DND-41 (cell line): ENCODE measurements at regions not wholly inside any gene's neighbourhood (a gene's known extent, or its start where the extent isn't known, plus 50 kb on each side); places are given as distances from the start of the nearest gene placed in this dataset.
"Not testable (repeated sequence)": the region's sequence is repeated elsewhere in the genome, so short reads cannot be mapped to it uniquely, and the experiment has no call there.

ENCODE experiments used
- ATAC-seq: fragments of 200-7000 bp; cut with Tn5 transposase; 3 replicates; pipeline ENCODE4 v1.9.1; 2021; ENCODE audit warnings: low read depth; ENCODE audit not compliant: insufficient read depth
- DNase-seq: peaks from one replicate; pipeline ENCODE4 v3.0.0-alpha.2; 2020
- H2AFZ ChIP-seq: 2 replicates; pipeline ENCODE4 v1.6.0; 2012; ENCODE audit warnings: low read depth, low read length
- H3K27ac ChIP-seq: 2 replicates; pipeline ENCODE4 v1.5.1; 2012; ENCODE audit warnings: low read length, inconsistent platforms
- H3K27me3 ChIP-seq: fragments of 200-600 bp; sonication (generic); 2 replicates; pipeline ENCODE4 v1.6.0; 2012; ENCODE audit warnings: low read length, mild to moderate bottlenecking, inconsistent platforms; ENCODE audit not compliant: insufficient read depth, poor library complexity
- H3K36me3 ChIP-seq: 2 replicates; pipeline ENCODE4 v1.5.1; 2012; ENCODE audit warnings: low read length, inconsistent platforms; ENCODE audit not compliant: insufficient read depth
- H3K4me1 ChIP-seq: 2 replicates; pipeline ENCODE4 v1.5.1; 2012; ENCODE audit warnings: mild to moderate bottlenecking, low read length; ENCODE audit not compliant: insufficient read depth
- H3K4me2 ChIP-seq: 2 replicates; pipeline ENCODE4 v1.6.0; 2012; ENCODE audit warnings: mild to moderate bottlenecking, moderate library complexity, low read length, inconsistent platforms; ENCODE audit not compliant: insufficient read depth
- H3K4me3 ChIP-seq, 2 experiments: fragments of 200-600 bp in 1 of 2; shearing (Covaris generic) in 1 of 2; 2 replicates each; pipeline ENCODE4 v1.5.1; 2012 to 2016; ENCODE audit warnings: inconsistent platforms in 2 of 2, low read length in 2 of 2, mild to moderate bottlenecking in 2 of 2, low read depth in 1 of 2, moderate library complexity in 1 of 2
- H3K79me2 ChIP-seq: 2 replicates; pipeline ENCODE4 v1.6.0; 2012; ENCODE audit warnings: low read length, inconsistent platforms; ENCODE audit not compliant: insufficient read depth
- H3K9ac ChIP-seq: 2 replicates; pipeline ENCODE4 v1.6.0; 2012; ENCODE audit warnings: low read depth, mild to moderate bottlenecking, inconsistent platforms, low read length, moderate library complexity
- H3K9me3 ChIP-seq: 2 replicates; pipeline ENCODE4 v1.5.1; 2012; ENCODE audit warnings: low read length, moderate library complexity, mild to moderate bottlenecking, inconsistent platforms; ENCODE audit not compliant: insufficient read depth, severe bottlenecking
- H4K20me1 ChIP-seq: 2 replicates; pipeline ENCODE4 v1.6.0; 2012; ENCODE audit warnings: low read length; ENCODE audit not compliant: insufficient read depth
- CTCF ChIP-seq: IDR thresholded peaks from 2 replicates; pipeline ENCODE4 v1.5.1; 2012; ENCODE audit warnings: borderline replicate concordance, low read length, moderate library complexity, mild to moderate bottlenecking; ENCODE audit not compliant: poor library complexity, severe bottlenecking; ENCODE audit errors: extremely low read depth

- DNase-seq, result peak; percentile 56
- H3K27ac ChIP-seq, H3K9me3 ChIP-seq, H3K4me3 ChIP-seq, H3K36me3 ChIP-seq, H4K20me1 ChIP-seq, H3K79me2 ChIP-seq, H3K9ac ChIP-seq, H3K4me2 ChIP-seq, H3K27me3 ChIP-seq, H3K4me1 ChIP-seq, ATAC-seq, H2AFZ ChIP-seq: not testable (repeated sequence)
- TF ChIP-seq CTCF, result peak; percentile 46
These were observed 62.3 kb upstream of the TP53BP2 start for GRCh38 chr1:223907943-223908587.

DNA sequence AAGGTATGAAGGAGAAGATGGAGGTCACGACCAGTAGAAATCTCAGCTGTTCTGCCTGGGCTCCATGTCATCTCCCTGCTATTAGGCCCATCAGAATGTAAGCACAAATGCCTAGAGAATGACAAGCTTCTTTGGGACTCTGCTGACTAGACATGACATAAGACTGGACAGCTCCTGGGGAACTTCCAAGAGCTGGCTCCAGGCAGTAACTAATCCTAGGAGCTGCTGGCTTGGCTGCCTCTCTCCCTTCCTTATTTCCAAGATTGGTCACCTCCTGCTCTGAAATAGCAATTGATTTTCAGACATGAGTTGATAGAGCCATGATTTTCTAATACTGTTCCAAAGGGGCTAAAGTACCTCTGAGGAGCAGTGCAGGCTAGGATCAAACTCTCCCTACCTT lies 57.5 kb upstream of the TP53BP2 start:
- not testable (repeated sequence) for H3K4me1 ChIP-seq, H2AFZ ChIP-seq, H3K9me3 ChIP-seq, DNase-seq, H4K20me1 ChIP-seq, H3K36me3 ChIP-seq, H3K27ac ChIP-seq, H3K27me3 ChIP-seq, H3K4me2 ChIP-seq, H3K9ac ChIP-seq, H3K4me3 ChIP-seq, H3K79me2 ChIP-seq, ATAC-seq

GRCh38 chr1:223899775-223900174 lies 54.0 kb upstream of the TP53BP2 start:
- H4K20me1 ChIP-seq, H3K9me3 ChIP-seq, H3K4me3 ChIP-seq, H3K27me3 ChIP-seq, H3K4me2 ChIP-seq, H3K27ac ChIP-seq, H2AFZ ChIP-seq, H3K9ac ChIP-seq, ATAC-seq, DNase-seq, H3K36me3 ChIP-seq, H3K79me2 ChIP-seq, H3K4me1 ChIP-seq: not testable (repeated sequence)

- not testable (repeated sequence) for H3K9me3 ChIP-seq, H3K4me3 ChIP-seq, H3K27me3 ChIP-seq, H3K4me1 ChIP-seq, H3K79me2 ChIP-seq, ATAC-seq, H4K20me1 ChIP-seq, H3K4me2 ChIP-seq, H3K27ac ChIP-seq, H3K9ac ChIP-seq, H2AFZ ChIP-seq, DNase-seq, H3K36me3 ChIP-seq
These were observed 51.4 kb upstream of the TP53BP2 start for GRCh38 chr1:223897097-223897496.

- H3K27me3 ChIP-seq, DNase-seq, H3K27ac ChIP-seq, H3K4me3 ChIP-seq, ATAC-seq, H3K4me1 ChIP-seq, H4K20me1 ChIP-seq, H3K4me2 ChIP-seq, H3K9ac ChIP-seq, H2AFZ ChIP-seq, H3K9me3 ChIP-seq, H3K79me2 ChIP-seq, H3K36me3 ChIP-seq: not testable (repeated sequence)
These were observed 50.2 kb upstream of the TP53BP2 start for GRCh38 chr1:223895950-223896349.
